ENCODE measurements at regions not wholly inside any gene's neighbourhood (a gene's known extent, or its start where the extent isn't known, plus 50 kb on each side); places are given as distances from the start of the nearest gene placed in this dataset.

- TF ChIP-seq, protein P1, sequence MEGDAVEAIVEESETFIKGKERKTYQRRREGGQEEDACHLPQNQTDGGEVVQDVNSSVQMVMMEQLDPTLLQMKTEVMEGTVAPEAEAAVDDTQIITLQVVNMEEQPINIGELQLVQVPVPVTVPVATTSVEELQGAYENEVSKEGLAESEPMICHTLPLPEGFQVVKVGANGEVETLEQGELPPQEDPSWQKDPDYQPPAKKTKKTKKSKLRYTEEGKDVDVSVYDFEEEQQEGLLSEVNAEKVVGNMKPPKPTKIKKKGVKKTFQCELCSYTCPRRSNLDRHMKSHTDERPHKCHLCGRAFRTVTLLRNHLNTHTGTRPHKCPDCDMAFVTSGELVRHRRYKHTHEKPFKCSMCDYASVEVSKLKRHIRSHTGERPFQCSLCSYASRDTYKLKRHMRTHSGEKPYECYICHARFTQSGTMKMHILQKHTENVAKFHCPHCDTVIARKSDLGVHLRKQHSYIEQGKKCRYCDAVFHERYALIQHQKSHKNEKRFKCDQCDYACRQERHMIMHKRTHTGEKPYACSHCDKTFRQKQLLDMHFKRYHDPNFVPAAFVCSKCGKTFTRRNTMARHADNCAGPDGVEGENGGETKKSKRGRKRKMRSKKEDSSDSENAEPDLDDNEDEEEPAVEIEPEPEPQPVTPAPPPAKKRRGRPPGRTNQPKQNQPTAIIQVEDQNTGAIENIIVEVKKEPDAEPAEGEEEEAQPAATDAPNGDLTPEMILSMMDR (conservative IDR thresholded peaks at IDR 0.05 in 1 of 2, IDR thresholded peaks at IDR 0.05 in 1 of 2; ENCODE audit: extremely low read depth in 1 of 2, insufficient read depth in 1 of 2, low read depth in 1 of 2, low read length in 2 of 2) = no peak
- no peak for TF ChIP-seq EZH2 (IDR thresholded peaks at IDR 0.05; ENCODE audit: borderline replicate concordance, low read length)
Measured at GRCh38 chr7:131226514-131226865, 101.2 kb upstream of the MKLN1 start.

All from mammary epithelial cell (primary cell).